Common myeloid progenitor, CD34-positive (primary cell): ENCODE measurements at regions not wholly inside any gene's neighbourhood (a gene's known extent, or its start where the extent isn't known, plus 50 kb on each side); places are given as distances from the start of the nearest gene placed in this dataset.

ENCODE experiments used
- CTCF ChIA-PET: fragments of 350-600 bp; sonication (Branson Sonifier 250); formaldehyde crosslinking; loops from one replicate; lab custom pipeline; 2021; ENCODE audit warnings: antibody characterized with exemption; lab: Charles Lee
- POLR2A ChIA-PET: fragments of 350-600 bp; sonication (Branson Sonifier 250); formaldehyde crosslinking; loops from one replicate; lab custom pipeline; 2021; ENCODE audit warnings: antibody characterized with exemption; lab: Charles Lee
- DNase-seq, 3 donors: peaks; one replicate each; pipeline versions ENCODE4 v3.0.0 to v3.0.0-alpha.2; 2013
- H3K27ac ChIP-seq, 2 experiments: 1 replicate in 1 of 2; 2 replicates in 1 of 2; pipeline ENCODE4 v1.7.0; 2013; ENCODE audit warnings: inconsistent platforms in 2 of 2, low read length in 2 of 2, mild to moderate bottlenecking in 2 of 2, low read depth in 1 of 2, moderate library complexity in 1 of 2; ENCODE audit not compliant: severe bottlenecking in 2 of 2, insufficient read depth in 1 of 2, poor library complexity in 1 of 2
- H3K27me3 ChIP-seq, 5 experiments: replicated peaks in 2 of 5; 1 replicate in 3 of 5; 2 replicates in 2 of 5; pipeline versions ENCODE4 v1.6.1 to v1.7.0; 2013; ENCODE audit warnings: low read length in 4 of 5, mild to moderate bottlenecking in 2 of 5, moderate library complexity in 2 of 5, inconsistent platforms in 1 of 5; ENCODE audit not compliant: insufficient read depth in 5 of 5, control insufficient read depth in 4 of 5
- H3K36me3 ChIP-seq, 4 experiments: 1 replicate in 2 of 4; 2 replicates in 2 of 4; pipeline versions ENCODE4 v1.6.1 to v1.7.0; 2013; ENCODE audit warnings: low read length in 3 of 4, control low read depth in 1 of 4, mild to moderate bottlenecking in 1 of 4; ENCODE audit not compliant: control insufficient read depth in 4 of 4, insufficient read depth in 4 of 4
- H3K4me1 ChIP-seq, 4 experiments: 1 replicate in 3 of 4; 2 replicates in 1 of 4; pipeline versions ENCODE4 v1.6.1 to v1.7.1; 2013; ENCODE audit warnings: low read length in 3 of 4, mild to moderate bottlenecking in 3 of 4, control low read depth in 1 of 4, inconsistent platforms in 1 of 4, moderate library complexity in 1 of 4; ENCODE audit not compliant: control insufficient read depth in 4 of 4, insufficient read depth in 4 of 4; ENCODE audit errors: control extremely low read depth in 1 of 4
- H3K4me3 ChIP-seq, 7 experiments: 1 replicate in 4 of 7; 2 replicates in 3 of 7; pipeline versions ENCODE4 v1.5.1 to v1.7.0; 2013; ENCODE audit warnings: mild to moderate bottlenecking in 7 of 7, low read length in 6 of 7, moderate library complexity in 6 of 7, inconsistent platforms in 2 of 7, low read depth in 2 of 7, control low read depth in 1 of 7; ENCODE audit not compliant: insufficient read depth in 4 of 7, control insufficient read depth in 1 of 7; ENCODE audit errors: extremely low read depth in 1 of 7
- H3K9me3 ChIP-seq, 5 experiments: 1 replicate in 4 of 5; 2 replicates in 1 of 5; pipeline versions ENCODE4 v1.6.1 to v1.7.1; 2013; ENCODE audit warnings: low read length in 4 of 5, mild to moderate bottlenecking in 2 of 5, inconsistent platforms in 1 of 5, low read depth in 1 of 5, moderate library complexity in 1 of 5; ENCODE audit not compliant: control insufficient read depth in 4 of 5, insufficient read depth in 2 of 5; ENCODE audit errors: control extremely low read depth in 1 of 5
- WGBS: methylation state at CpG from one replicate; pipeline ENCODE4 v1.1.5; 2013; ENCODE audit not compliant: insufficient coverage; 5-methylcytosine and 5-hydroxymethylcytosine counted together

- CTCF ChIA-PET: no interaction called here
- Histone ChIP-seq H3K4me1 (peaks cover 0 to 4% (median 0%) of the 10 kb centered on the region in 4 experiments), H3K36me3 (no peaks in the 10 kb centered on the region), H3K4me3 (no peak overlapping the region), H3K9me3 (no peaks in the 10 kb centered on the region), H3K27me3 (peaks cover 0 to 3% (median 0%) of the 10 kb centered on the region in 5 experiments), H3K27ac (no peak overlapping the region)
- no peak for DNase-seq
- WGBS: 89% methylated on average over 6 of the region's 7 CpGs
- POLR2A ChIA-PET: no interaction called here
Measured at GRCh38 chr5:160923411-160923810, 71.4 kb upstream of the ATP10B start.

- peaks cover 0 to 3% (median 0%) of the 10 kb centered on the region in 5 experiments for H3K27me3 ChIP-seq
- no peaks in the 10 kb centered on the region for H3K36me3 ChIP-seq
- H3K4me1 ChIP-seq: peaks cover 0 to 4% (median 0%) of the 10 kb centered on the region in 4 experiments
- 100% methylated on average over 1 of the region's 2 CpGs for WGBS
- no peak for DNase-seq
- H3K27ac ChIP-seq: no peak overlapping the region
- POLR2A ChIA-PET: no interaction called here
- CTCF ChIA-PET: no interaction called here
- H3K9me3 ChIP-seq: no peaks in the 10 kb centered on the region
- no peak overlapping the region for H3K4me3 ChIP-seq
Measured at GRCh38 chr5:160922311-160922710, 70.3 kb upstream of the ATP10B start.

- no peak overlapping the region for H3K4me3 ChIP-seq
Measured at GRCh38 chr5:160921423-160922285, 69.6 kb upstream of the ATP10B start.

GRCh38 chr5:160919626-160920025, 67.6 kb upstream of the ATP10B start:
- POLR2A ChIA-PET: no interaction called here

More at GRCh38 chr5:160921423-160922285, 69.6 kb upstream of the ATP10B start:
- ChIA-PET CTCF (no interaction called here), POLR2A (no interaction called here)
- Histone ChIP-seq H3K36me3 (no peaks in the 10 kb centered on the region), H3K27ac (no peak overlapping the region), H3K4me1 (peaks cover 0 to 1% (median 0%) of the 10 kb centered on the region in 4 experiments), H3K9me3 (no peaks in the 10 kb centered on the region), H3K27me3 (peaks cover 0 to 3% (median 0%) of the 10 kb centered on the region in 5 experiments)
- no peak for DNase-seq
- WGBS: 71% methylated on average over 3 of the region's 4 CpGs

GRCh38 chr5:160918386-160918785, 66.4 kb upstream of the ATP10B start:
- whole genome bisulfite sequencing: 88% methylated on average over 2 of the region's 2 CpGs
- H3K27me3 ChIP-seq: peaks cover 0 to 3% (median 0%) of the 10 kb centered on the region in 5 experiments
- H3K36me3 ChIP-seq: no peaks in the 10 kb centered on the region
- H3K9me3 ChIP-seq: no peaks in the 10 kb centered on the region
- no peak overlapping the region for H3K27ac ChIP-seq
- H3K4me1 ChIP-seq: no peaks in the 10 kb centered on the region
- CTCF ChIA-PET: interaction anchor here (3.4 kb wide), 1 partner anchor 11 kb away, joined by 9 read pairs; no protein-coding TSS in a partner anchor
- no peak for DNase-seq
- no peak overlapping the region for H3K4me3 ChIP-seq
- POLR2A ChIA-PET: no interaction called here

More at GRCh38 chr5:160919626-160920025, 67.6 kb upstream of the ATP10B start:
- Histone ChIP-seq H3K27ac (no peak overlapping the region), H3K9me3 (no peaks in the 10 kb centered on the region), H3K27me3 (peaks cover 0 to 3% (median 0%) of the 10 kb centered on the region in 5 experiments), H3K36me3 (no peaks in the 10 kb centered on the region), H3K4me3 (no peak overlapping the region), H3K4me1 (no peaks in the 10 kb centered on the region)
- no peak for DNase-seq
- whole genome bisulfite sequencing: 100% methylated on average over 8 of the region's 8 CpGs
- CTCF ChIA-PET: interaction anchor here (3.4 kb wide), 1 partner anchor 12 kb away, joined by 9 read pairs; no protein-coding TSS in a partner anchor

GRCh38 chr5:160906090-160906489, 54.1 kb upstream of the ATP10B start:
- Histone ChIP-seq H3K27ac (no peak overlapping the region), H3K4me1 (no peaks in the 10 kb centered on the region), H3K9me3 (no peaks in the 10 kb centered on the region), H3K27me3 (peaks cover 0 to 3% (median 0%) of the 10 kb centered on the region in 5 experiments), H3K36me3 (no peaks in the 10 kb centered on the region), H3K4me3 (no peak overlapping the region)
- 100% methylated on average over 2 of the region's 3 CpGs for WGBS
- POLR2A ChIA-PET: no interaction called here
- DNase-seq: no peak
- CTCF ChIA-PET: no interaction called here

GRCh38 chr5:160905285-160905684, 53.3 kb upstream of the ATP10B start:
- no CpG with 5 or more reads among the region's 1 CpG for WGBS

More at GRCh38 chr5:160905285-160905684, 53.3 kb upstream of the ATP10B start:
- ChIA-PET CTCF (no interaction called here), POLR2A (no interaction called here)
- Histone ChIP-seq H3K36me3 (no peaks in the 10 kb centered on the region), H3K27ac (no peak overlapping the region), H3K27me3 (peaks cover 0 to 3% (median 2%) of the 10 kb centered on the region in 5 experiments), H3K4me3 (no peak overlapping the region), H3K9me3 (no peaks in the 10 kb centered on the region), H3K4me1 (no peaks in the 10 kb centered on the region)
- DNase-seq: no peak
